Activated CD8-positive, alpha-beta memory T cell treated with anti-CD3 and anti-CD28 coated beads, Interleukin-2, amount 50 U/mL, for 24 hours (primary cell): ENCODE measurements at regions not wholly inside any gene's neighbourhood (a gene's known extent, or its start where the extent isn't known, plus 50 kb on each side); places are given as distances from the start of the nearest gene placed in this dataset.

Experiments used
- DNase-seq: peaks from one replicate; pipeline ENCODE4 v3.0.0-alpha.2; 2020; ENCODE audit errors: extremely low read depth

GRCh38 chr18:39909706-39910105, 2045.3 kb upstream of the PIK3C3 start:
- DNase-seq, result no peak

GRCh38 chr18:39886136-39886535, 2068.9 kb upstream of the PIK3C3 start:
- DNase-seq, result no peak

GRCh38 chr18:39872651-39873050, 2082.4 kb upstream of the PIK3C3 start:
- no peak for DNase-seq

GRCh38 chr18:39871961-39872360, 2083.1 kb upstream of the PIK3C3 start:
- DNase-seq, result no peak

- no peak for DNase-seq
Measured at GRCh38 chr18:39870591-39870990, 2084.4 kb upstream of the PIK3C3 start.

- no peak for DNase-seq
Measured at GRCh38 chr18:39863916-39864315, 2091.1 kb upstream of the PIK3C3 start.

- no peak for DNase-seq
Measured at GRCh38 chr18:39862341-39862740, 2092.7 kb upstream of the PIK3C3 start.

- DNase-seq, result no peak
Measured at GRCh38 chr18:39854291-39854690, 2100.7 kb upstream of the PIK3C3 start.

- DNase-seq, result no peak
Measured at GRCh38 chr18:39846265-39846664, 2108.8 kb upstream of the PIK3C3 start.

GRCh38 chr18:39845631-39846030, 2109.4 kb upstream of the PIK3C3 start:
- DNase-seq, result no peak

GRCh38 chr18:39845106-39845505, 2109.9 kb upstream of the PIK3C3 start:
- DNase-seq, result no peak

- no peak for DNase-seq
Measured at GRCh38 chr18:39843546-39843945, 2111.5 kb upstream of the PIK3C3 start.

- DNase-seq, result no peak
Measured at GRCh38 chr18:39842366-39842914, 2112.6 kb upstream of the PIK3C3 start.

- DNase-seq, result no peak
Measured at GRCh38 chr18:39841482-39842365, 2113.3 kb upstream of the PIK3C3 start.

- DNase-seq, result no peak
Measured at GRCh38 chr18:39840856-39841481, 2114.1 kb upstream of the PIK3C3 start.

GRCh38 chr18:39840406-39840805, 2114.6 kb upstream of the PIK3C3 start:
- DNase-seq, result no peak

- DNase-seq, result no peak
Measured at GRCh38 chr18:39839782-39840181, 2115.3 kb upstream of the PIK3C3 start.

GRCh38 chr18:39838831-39839230, 2116.2 kb upstream of the PIK3C3 start:
- DNase-seq, result no peak

- no peak for DNase-seq
Measured at GRCh38 chr18:39835303-39836030, 2119.6 kb upstream of the PIK3C3 start.

- no peak for DNase-seq
Measured at GRCh38 chr18:39834636-39835035, 2120.4 kb upstream of the PIK3C3 start.

- DNase-seq, result no peak
Measured at GRCh38 chr18:39825485-39826150, 2129.4 kb upstream of the PIK3C3 start.

GRCh38 chr18:39806525-39806924, 2148.5 kb upstream of the PIK3C3 start:
- DNase-seq, result no peak
